ENCODE measurements at regions not wholly inside any gene's neighbourhood (a gene's known extent, or its start where the extent isn't known, plus 50 kb on each side); places are given as distances from the start of the nearest gene placed in this dataset.
A peak's percentile ranks its signal among the peaks of the same experiment; 100 is the strongest.

- H3K4me2 ChIP-seq (ENCODE audit: low read length), result no peak overlapping the region
These were observed 273.6 kb downstream of the PAX3 start for GRCh38 chr2:222024932-222025880.

GRCh38 chr2:222017252-222017850, 281.4 kb downstream of the PAX3 start:
- no peaks in the 10 kb centered on the region for H3K27me3 ChIP-seq (ENCODE audit: control insufficient read depth, insufficient read depth, low read length)
- H3K4me3 ChIP-seq (ENCODE audit: low read depth, low read length), result no peak overlapping the region
- TF ChIP-seq CTCF (IDR thresholded peaks at IDR 0.05), result no peak
- H2AFZ ChIP-seq, result no peak overlapping the region
- no peak overlapping the region for H3K4me2 ChIP-seq (ENCODE audit: low read length)
- H3K9me3 ChIP-seq (ENCODE audit: control insufficient read depth, low read length), result no peaks in the 10 kb centered on the region
- H3K79me2 ChIP-seq, result no peaks in the 10 kb centered on the region
- no peak overlapping the region for H3K9ac ChIP-seq
- no peaks in the 10 kb centered on the region for H3K36me3 ChIP-seq (ENCODE audit: control insufficient read depth, insufficient read depth, low read length)
- H3K4me1 ChIP-seq, result no peaks in the 10 kb centered on the region
- H3K27ac ChIP-seq, result no peak overlapping the region

More at GRCh38 chr2:222024932-222025880, 273.6 kb downstream of the PAX3 start:
- no peaks in the 10 kb centered on the region for H3K27me3 ChIP-seq (ENCODE audit: control insufficient read depth, insufficient read depth, low read length)
- H3K4me3 ChIP-seq (ENCODE audit: low read depth, low read length), result no peak overlapping the region
- H3K27ac ChIP-seq, result no peak overlapping the region
- TF ChIP-seq CTCF (IDR thresholded peaks at IDR 0.05), result peak; percentile 44
- no peak overlapping the region for H2AFZ ChIP-seq
- no peaks in the 10 kb centered on the region for H3K79me2 ChIP-seq
- H3K9me3 ChIP-seq (ENCODE audit: control insufficient read depth, low read length), result no peaks in the 10 kb centered on the region
- no peak overlapping the region for H3K9ac ChIP-seq
- H3K36me3 ChIP-seq (ENCODE audit: control insufficient read depth, insufficient read depth, low read length), result no peaks in the 10 kb centered on the region
- H3K4me1 ChIP-seq, result no peaks in the 10 kb centered on the region

GRCh38 chr2:222013889-222014288, 284.9 kb downstream of the PAX3 start:
- no peak for TF ChIP-seq CTCF (IDR thresholded peaks at IDR 0.05)
- no peak overlapping the region for H3K9ac ChIP-seq
- no peaks in the 10 kb centered on the region for H3K79me2 ChIP-seq
- H3K4me2 ChIP-seq (ENCODE audit: low read length), result no peak overlapping the region
- H3K9me3 ChIP-seq (ENCODE audit: control insufficient read depth, low read length), result no peaks in the 10 kb centered on the region
- no peak overlapping the region for H3K27ac ChIP-seq
- no peaks in the 10 kb centered on the region for H3K27me3 ChIP-seq (ENCODE audit: control insufficient read depth, insufficient read depth, low read length)
- no peak overlapping the region for H2AFZ ChIP-seq
- no peak overlapping the region for H3K4me3 ChIP-seq (ENCODE audit: low read depth, low read length)
- H3K4me1 ChIP-seq, result no peaks in the 10 kb centered on the region
- H3K36me3 ChIP-seq (ENCODE audit: control insufficient read depth, insufficient read depth, low read length), result no peaks in the 10 kb centered on the region

- no peaks in the 10 kb centered on the region for H3K9me3 ChIP-seq (ENCODE audit: control insufficient read depth, low read length)
- no peak overlapping the region for H3K27ac ChIP-seq
- no peak for TF ChIP-seq CTCF (IDR thresholded peaks at IDR 0.05)
- no peak overlapping the region for H3K9ac ChIP-seq
- H3K79me2 ChIP-seq, result no peaks in the 10 kb centered on the region
- H3K4me1 ChIP-seq, result no peaks in the 10 kb centered on the region
- H3K27me3 ChIP-seq (ENCODE audit: control insufficient read depth, insufficient read depth, low read length), result no peaks in the 10 kb centered on the region
- no peak overlapping the region for H3K4me3 ChIP-seq (ENCODE audit: low read depth, low read length)
- no peak overlapping the region for H2AFZ ChIP-seq
- H3K36me3 ChIP-seq (ENCODE audit: control insufficient read depth, insufficient read depth, low read length), result no peaks in the 10 kb centered on the region
- H3K4me2 ChIP-seq (ENCODE audit: low read length), result no peak overlapping the region
These were observed 298.5 kb downstream of the PAX3 start for GRCh38 chr2:222000326-222000725.
